Osteocyte (in vitro differentiated cells): ENCODE measurements at regions not wholly inside any gene's neighbourhood (a gene's known extent, or its start where the extent isn't known, plus 50 kb on each side); places are given as distances from the start of the nearest gene placed in this dataset.

Experiments
- DNase-seq: peaks from one replicate; pipeline ENCODE4 v3.0.0; 2021; ENCODE audit warnings: mixed read lengths; ENCODE audit not compliant: unreplicated experiment; ENCODE audit errors: extremely low spot score
- H3K27ac Mint-ChIP-seq: one replicate; pipeline ENCODE4 v1.8.0; 2021; ENCODE audit warnings: mild to moderate bottlenecking, mixed read lengths; ENCODE audit not compliant: unreplicated experiment
- H3K27me3 Mint-ChIP-seq: one replicate; pipeline ENCODE4 v1.8.0; 2021; ENCODE audit warnings: mixed read lengths; ENCODE audit not compliant: unreplicated experiment
- H3K36me3 Mint-ChIP-seq: one replicate; pipeline ENCODE4 v1.8.0; 2021; ENCODE audit warnings: mixed read lengths; ENCODE audit not compliant: unreplicated experiment
- H3K4me1 Mint-ChIP-seq: one replicate; pipeline ENCODE4 v1.8.0; 2021; ENCODE audit warnings: mixed read lengths; ENCODE audit not compliant: unreplicated experiment
- H3K4me3 Mint-ChIP-seq: one replicate; pipeline ENCODE4 v1.8.0; 2021; ENCODE audit warnings: mild to moderate bottlenecking, moderate library complexity, mixed read lengths; ENCODE audit not compliant: unreplicated experiment
- H3K9me3 Mint-ChIP-seq: one replicate; pipeline ENCODE4 v1.8.0; 2021; ENCODE audit warnings: mixed read lengths; ENCODE audit not compliant: unreplicated experiment
- CTCF ChIP-seq: fragments of 200-600 bp; sonication (generic); IDR thresholded peaks from 2 replicates; pipeline ENCODE4 v1.5.0; 2021; ENCODE audit warnings: antibody characterized with exemption, mild to moderate bottlenecking, moderate library complexity

- Mint-ChIP-seq H3K27ac (no peak overlapping the region), H3K4me3 (no peak overlapping the region), H3K27me3 (peaks cover 2% of the 10 kb centered on the region), H3K4me1 (no peaks in the 10 kb centered on the region), H3K9me3 (no peaks in the 10 kb centered on the region), H3K36me3 (no peaks in the 10 kb centered on the region)
- DNase-seq, result no peak
- TF ChIP-seq CTCF, result no peak
Observed at GRCh38 chr15:26113296-26113695, 250.2 kb upstream of the ATP10A start.

DNA sequence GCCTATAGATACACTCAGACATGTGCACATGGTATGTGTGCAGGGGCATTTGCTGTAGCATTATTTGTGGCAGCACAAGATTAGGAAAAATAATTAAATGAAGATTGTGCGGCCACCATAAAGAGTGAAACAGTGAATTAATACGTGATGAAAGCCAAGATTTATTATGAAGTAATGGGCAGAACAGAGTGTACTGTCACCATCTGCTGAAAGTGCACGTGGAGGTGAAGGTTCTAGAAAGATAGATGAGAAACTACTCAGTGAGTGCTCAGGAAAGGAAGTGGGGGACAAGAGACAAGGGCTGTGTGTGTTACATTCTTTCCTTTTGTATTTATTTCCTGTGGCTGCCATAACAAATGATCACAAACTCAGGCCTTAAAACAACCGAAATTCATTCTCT is 246.1 kb upstream of the ATP10A start:
- TF ChIP-seq CTCF, result no peak
- Mint-ChIP-seq H3K27ac (no peak overlapping the region), H3K4me1 (no peaks in the 10 kb centered on the region), H3K36me3 (no peaks in the 10 kb centered on the region), H3K9me3 (peaks cover 5% of the 10 kb centered on the region), H3K27me3 (peaks cover 2% of the 10 kb centered on the region), H3K4me3 (no peak overlapping the region)
- DNase-seq, result no peak

DNA sequence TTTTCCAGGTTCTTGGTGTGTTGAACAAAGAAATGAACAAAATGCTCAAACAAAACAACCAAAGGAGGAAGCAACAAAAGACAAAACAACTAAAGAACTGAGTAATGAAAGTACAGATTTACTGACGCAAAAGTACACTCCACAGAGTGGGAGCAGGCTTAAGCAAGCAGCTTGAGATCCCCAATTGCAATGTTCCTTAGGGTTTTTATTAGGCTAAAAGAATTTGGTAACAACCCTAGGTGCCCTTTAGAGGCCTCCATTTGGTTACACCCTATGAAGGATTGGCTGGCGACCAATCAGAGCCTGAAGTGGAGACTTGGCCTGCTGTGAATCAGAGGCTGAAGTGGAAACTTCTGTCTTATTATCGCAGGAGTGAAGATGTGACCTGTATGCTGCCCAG is 243.4 kb upstream of the ATP10A start:
- Mint-ChIP-seq H3K27me3 (peaks cover 4% of the 10 kb centered on the region), H3K9me3 (peaks cover 5% of the 10 kb centered on the region), H3K4me3 (no peak overlapping the region), H3K36me3 (no peaks in the 10 kb centered on the region), H3K4me1 (no peaks in the 10 kb centered on the region), H3K27ac (no peak overlapping the region)
- no peak for DNase-seq
- TF ChIP-seq CTCF, result no peak

DNA sequence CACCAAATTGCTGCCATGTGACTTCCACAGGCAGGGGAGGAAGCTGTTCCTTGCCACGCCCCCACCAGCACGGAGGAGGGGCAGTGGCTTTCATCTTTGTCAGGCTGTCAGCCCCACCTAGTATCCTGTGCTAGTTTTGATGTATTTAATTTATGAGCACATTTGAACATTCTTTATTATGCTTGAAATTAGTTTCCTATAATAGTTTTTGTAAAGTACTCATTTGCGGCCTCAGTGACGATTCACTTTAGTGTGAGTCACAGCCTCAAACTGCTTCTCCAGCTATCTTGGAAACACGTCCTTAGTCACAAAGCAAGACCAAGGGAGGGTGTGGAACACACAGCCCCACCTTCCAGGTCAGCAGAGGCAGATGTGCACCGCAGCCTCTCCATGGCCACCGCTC is 239.9 kb upstream of the ATP10A start:
- H3K27ac Mint-ChIP-seq, result no peak overlapping the region
- no peak for DNase-seq
- no peak overlapping the region for H3K4me3 Mint-ChIP-seq
- H3K4me1 Mint-ChIP-seq, result no peaks in the 10 kb centered on the region
- H3K36me3 Mint-ChIP-seq, result no peaks in the 10 kb centered on the region
- peaks cover 3% of the 10 kb centered on the region for H3K27me3 Mint-ChIP-seq
- no peak for TF ChIP-seq CTCF
- peaks cover 5% of the 10 kb centered on the region for H3K9me3 Mint-ChIP-seq

DNA sequence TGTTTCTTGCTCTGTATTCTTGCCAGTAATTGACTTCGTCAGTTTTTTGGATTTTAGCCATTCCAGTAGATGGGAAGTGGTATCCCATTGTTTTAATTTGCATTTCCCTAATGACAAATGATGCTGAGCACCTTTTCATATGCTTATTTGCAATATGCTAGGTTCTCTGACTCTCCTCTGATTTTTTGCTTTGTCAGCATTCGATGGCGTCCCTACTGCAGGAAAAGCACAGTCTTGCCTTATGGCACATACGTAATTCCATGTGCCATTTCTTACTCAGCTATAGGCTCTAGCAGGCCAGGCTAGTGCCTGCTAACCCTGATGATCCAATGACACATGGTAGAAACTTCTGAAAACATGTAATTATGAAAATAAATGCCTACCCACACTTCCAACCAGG is 239.2 kb upstream of the ATP10A start:
- H3K36me3 Mint-ChIP-seq, result no peaks in the 10 kb centered on the region
- no peaks in the 10 kb centered on the region for H3K4me1 Mint-ChIP-seq

More for the DNA sequence above, 239.2 kb upstream of the ATP10A start:
- no peak for DNase-seq
- Mint-ChIP-seq H3K4me3 (no peak overlapping the region), H3K27me3 (peaks cover 3% of the 10 kb centered on the region), H3K9me3 (peaks cover 5% of the 10 kb centered on the region), H3K27ac (no peak overlapping the region)
- no peak for TF ChIP-seq CTCF
